ENCODE measurements at regions not wholly inside any gene's neighbourhood (a gene's known extent, or its start where the extent isn't known, plus 50 kb on each side); places are given as distances from the start of the nearest gene placed in this dataset.

DNA sequence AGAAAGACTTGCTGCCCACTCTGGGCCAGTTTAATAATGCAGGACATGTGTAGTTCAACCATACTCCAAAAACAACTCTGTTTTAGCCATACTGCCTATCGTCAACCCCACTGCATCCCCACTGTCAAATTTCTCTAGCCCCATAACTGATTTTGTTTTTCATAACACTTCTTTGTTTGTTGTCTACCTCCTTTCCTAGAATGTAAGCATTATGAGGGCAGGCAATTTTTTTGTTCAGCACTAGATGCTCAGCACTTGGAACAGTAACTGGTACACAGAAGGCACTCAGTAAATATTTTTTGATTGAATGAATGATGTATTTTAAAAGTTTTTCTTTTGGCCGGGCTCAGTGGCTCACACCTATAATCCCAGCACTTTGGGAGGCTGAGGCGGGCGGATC, 183.8 kb upstream of the MKLN1 start:
- TF ChIP-seq, protein P1, sequence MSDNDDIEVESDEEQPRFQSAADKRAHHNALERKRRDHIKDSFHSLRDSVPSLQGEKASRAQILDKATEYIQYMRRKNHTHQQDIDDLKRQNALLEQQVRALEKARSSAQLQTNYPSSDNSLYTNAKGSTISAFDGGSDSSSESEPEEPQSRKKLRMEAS (IDR thresholded peaks at IDR 0.05; ENCODE audit: insufficient read depth, insufficient read length): no peak
- TF ChIP-seq, protein P2, sequence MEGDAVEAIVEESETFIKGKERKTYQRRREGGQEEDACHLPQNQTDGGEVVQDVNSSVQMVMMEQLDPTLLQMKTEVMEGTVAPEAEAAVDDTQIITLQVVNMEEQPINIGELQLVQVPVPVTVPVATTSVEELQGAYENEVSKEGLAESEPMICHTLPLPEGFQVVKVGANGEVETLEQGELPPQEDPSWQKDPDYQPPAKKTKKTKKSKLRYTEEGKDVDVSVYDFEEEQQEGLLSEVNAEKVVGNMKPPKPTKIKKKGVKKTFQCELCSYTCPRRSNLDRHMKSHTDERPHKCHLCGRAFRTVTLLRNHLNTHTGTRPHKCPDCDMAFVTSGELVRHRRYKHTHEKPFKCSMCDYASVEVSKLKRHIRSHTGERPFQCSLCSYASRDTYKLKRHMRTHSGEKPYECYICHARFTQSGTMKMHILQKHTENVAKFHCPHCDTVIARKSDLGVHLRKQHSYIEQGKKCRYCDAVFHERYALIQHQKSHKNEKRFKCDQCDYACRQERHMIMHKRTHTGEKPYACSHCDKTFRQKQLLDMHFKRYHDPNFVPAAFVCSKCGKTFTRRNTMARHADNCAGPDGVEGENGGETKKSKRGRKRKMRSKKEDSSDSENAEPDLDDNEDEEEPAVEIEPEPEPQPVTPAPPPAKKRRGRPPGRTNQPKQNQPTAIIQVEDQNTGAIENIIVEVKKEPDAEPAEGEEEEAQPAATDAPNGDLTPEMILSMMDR (IDR thresholded peaks at IDR 0.05; ENCODE audit: extremely low read depth in 1 of 2, insufficient read depth in 1 of 2, low read depth in 1 of 2, low read length in 2 of 2): no peak
- TF ChIP-seq POLR2A (IDR thresholded peaks at IDR 0.05; ENCODE audit: low read depth, low read length) (no peak), POLR2AphosphoS5 (IDR thresholded peaks at IDR 0.05; ENCODE audit: insufficient read depth, low read depth, low read length) (no peak), EZH2 (IDR thresholded peaks at IDR 0.05; ENCODE audit: borderline replicate concordance, low read depth, low read length, severe bottlenecking) (no peak), FOS (IDR thresholded peaks at IDR 0.05; ENCODE audit: borderline replicate concordance, insufficient read depth, low read length) (no peak)
